D721Med (cell line): ENCODE measurements at regions not wholly inside any gene's neighbourhood (a gene's known extent, or its start where the extent isn't known, plus 50 kb on each side); places are given as distances from the start of the nearest gene placed in this dataset.

Experiments used
- DNase-seq: peaks from one replicate; pipeline ENCODE4 v3.0.0; 2011; ENCODE audit warnings: low spot score; ENCODE audit not compliant: insufficient read length
- FAIRE-seq: peaks from 2 replicates; lab custom pipeline; 2011; peaks lifted over from hg19 to GRCh38; lab: Jason Lieb, UNC
- TF ChIP-seq, protein P1 (sequence below): IDR thresholded peaks from 2 replicates; pipeline ENCODE4 v1.5.1; 2012; ENCODE audit warnings: mild to moderate bottlenecking, control low read depth; ENCODE audit not compliant: insufficient read depth; ENCODE audit errors: missing control alignments

DNA sequence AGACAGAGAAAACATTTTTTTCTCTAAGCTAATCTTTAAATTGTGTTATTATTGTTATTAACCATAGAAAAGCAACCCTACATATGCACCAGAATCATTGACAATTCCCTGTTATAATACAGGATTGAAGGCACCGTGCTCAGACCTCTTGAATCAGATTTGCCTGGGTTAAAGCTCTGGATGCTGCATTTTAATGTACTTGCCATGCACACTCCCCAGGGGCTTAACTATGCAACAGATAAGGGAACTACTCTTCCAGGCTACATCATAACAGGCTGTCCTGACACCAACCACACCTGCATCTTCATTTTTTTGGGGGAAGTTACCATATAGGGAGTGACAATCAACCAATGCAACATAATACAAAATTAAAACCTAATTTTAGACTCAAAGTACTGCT is 1187.6 kb upstream of the CDH8 start:
- TF ChIP-seq, protein P1, sequence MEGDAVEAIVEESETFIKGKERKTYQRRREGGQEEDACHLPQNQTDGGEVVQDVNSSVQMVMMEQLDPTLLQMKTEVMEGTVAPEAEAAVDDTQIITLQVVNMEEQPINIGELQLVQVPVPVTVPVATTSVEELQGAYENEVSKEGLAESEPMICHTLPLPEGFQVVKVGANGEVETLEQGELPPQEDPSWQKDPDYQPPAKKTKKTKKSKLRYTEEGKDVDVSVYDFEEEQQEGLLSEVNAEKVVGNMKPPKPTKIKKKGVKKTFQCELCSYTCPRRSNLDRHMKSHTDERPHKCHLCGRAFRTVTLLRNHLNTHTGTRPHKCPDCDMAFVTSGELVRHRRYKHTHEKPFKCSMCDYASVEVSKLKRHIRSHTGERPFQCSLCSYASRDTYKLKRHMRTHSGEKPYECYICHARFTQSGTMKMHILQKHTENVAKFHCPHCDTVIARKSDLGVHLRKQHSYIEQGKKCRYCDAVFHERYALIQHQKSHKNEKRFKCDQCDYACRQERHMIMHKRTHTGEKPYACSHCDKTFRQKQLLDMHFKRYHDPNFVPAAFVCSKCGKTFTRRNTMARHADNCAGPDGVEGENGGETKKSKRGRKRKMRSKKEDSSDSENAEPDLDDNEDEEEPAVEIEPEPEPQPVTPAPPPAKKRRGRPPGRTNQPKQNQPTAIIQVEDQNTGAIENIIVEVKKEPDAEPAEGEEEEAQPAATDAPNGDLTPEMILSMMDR = no peak
- no peak for FAIRE-seq

DNA sequence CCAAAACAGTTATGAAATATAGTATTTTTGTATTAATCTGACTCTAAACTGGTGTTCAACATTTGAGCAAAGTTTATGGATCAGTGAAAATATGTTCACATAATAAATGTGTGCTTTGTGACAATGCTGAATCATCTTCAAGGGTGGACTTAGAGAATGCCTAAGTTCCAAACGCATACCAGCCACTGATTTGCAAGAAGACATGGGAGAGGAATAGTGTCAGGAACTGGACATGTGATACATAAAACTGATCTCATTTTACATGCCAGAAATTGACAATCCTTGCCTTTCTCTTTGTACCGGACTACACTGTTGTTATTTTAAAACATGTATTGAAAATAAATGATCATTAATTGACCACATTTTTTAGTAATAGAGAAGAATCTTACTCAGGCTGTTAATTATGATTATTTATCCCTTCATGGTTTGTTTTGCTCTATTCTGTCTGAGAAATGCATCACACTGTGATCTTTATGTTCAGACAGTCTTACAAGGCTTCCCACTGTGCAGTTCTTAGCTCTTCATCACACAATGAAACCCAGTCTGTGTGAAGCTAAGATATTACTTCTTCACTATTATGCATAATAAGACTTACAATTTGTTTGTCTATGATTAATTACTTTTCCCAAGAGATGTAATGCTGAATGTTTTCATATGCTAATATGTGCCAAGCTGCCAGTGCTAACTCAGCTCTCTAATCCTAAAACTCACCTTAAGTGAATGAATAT is 1180.6 kb upstream of the CDH8 start:
- FAIRE-seq (no peak), DNase-seq (no peak)
- TF ChIP-seq, protein P1 = no peak

More for the DNA sequence above, 1187.6 kb upstream of the CDH8 start:
- DNase-seq = no peak

DNA sequence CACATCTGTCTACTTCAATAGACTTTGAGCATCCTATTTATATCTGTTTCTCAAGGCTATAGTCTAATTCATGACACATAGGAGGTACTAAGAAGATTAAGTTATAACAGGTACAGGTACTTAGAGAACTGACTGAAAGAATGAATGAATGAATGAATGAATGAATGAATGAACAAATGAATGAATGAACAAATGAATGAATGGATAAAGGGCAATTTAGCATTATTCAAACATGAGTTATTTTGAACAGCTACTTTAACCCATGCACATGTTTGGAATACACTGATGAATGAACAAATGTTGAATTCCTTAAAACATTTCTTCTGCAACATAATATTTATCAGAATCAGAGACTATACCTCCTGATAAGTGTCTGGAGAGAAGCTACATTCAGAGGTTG is 1165.6 kb upstream of the CDH8 start:
- DNase-seq (no peak), FAIRE-seq (no peak)
- TF ChIP-seq, protein P1 = no peak

DNA sequence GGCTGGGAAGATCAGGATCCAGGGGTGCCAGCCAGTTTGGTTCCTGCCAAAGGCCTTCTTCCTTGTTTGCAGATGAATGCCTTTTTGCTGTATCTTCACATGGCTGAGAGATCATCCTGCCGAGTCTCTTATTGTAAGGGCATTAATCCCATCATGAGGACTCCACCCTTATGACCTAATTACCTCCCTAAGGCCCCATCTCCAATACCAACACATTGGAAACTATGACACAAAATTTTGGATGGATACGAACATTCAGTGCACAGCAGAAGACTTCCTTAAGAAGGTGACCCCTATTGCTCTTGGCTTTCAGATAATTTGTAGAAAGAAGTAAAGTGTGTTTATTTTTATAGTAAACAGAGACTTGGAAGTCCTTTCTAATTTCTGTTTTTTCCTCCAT is 1164.7 kb upstream of the CDH8 start:
- no peak for FAIRE-seq
- DNase-seq = no peak
- TF ChIP-seq, protein P1 = no peak

DNA sequence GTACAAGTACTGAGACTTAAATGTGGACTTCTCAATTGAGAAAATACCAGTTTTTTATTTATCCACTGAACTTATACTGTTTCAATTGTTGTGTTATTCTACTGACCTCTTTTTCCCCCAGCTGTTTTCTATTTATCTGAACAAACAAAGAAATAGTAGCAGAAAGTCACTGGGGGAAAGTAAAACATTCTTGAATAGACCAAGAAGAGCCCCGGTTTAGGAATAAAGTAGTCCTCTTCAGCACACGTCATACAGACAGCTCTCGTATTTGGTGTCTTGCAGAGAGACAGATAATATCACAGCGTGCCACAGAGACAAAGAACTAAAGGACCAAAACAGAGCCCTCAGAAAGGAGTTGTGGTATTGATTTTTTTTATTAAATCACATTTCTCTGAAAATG is 1159.1 kb upstream of the CDH8 start:
- FAIRE-seq (no peak), DNase-seq (no peak)
- TF ChIP-seq, protein P1 = no peak

DNA sequence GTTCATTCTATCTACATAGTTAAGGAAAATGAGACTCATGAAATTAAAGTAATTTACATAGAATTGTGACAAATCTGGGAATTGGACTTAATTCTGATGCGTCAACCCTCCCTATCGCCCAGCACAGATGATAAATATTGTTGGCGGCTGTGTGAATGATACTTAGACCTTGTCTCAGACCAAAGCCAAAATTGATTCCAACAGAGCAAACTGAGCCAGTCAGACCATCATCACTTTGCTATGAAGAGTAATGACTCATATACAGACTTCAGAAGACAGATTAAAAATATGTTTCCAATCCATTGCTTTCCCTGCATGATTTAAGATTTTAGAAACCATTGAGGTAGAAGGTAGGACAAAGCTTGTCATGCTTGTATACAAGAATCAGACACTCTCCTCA is 1156.7 kb upstream of the CDH8 start:
- no peak for DNase-seq
- no peak for FAIRE-seq
- TF ChIP-seq, protein P1 = no peak

DNA sequence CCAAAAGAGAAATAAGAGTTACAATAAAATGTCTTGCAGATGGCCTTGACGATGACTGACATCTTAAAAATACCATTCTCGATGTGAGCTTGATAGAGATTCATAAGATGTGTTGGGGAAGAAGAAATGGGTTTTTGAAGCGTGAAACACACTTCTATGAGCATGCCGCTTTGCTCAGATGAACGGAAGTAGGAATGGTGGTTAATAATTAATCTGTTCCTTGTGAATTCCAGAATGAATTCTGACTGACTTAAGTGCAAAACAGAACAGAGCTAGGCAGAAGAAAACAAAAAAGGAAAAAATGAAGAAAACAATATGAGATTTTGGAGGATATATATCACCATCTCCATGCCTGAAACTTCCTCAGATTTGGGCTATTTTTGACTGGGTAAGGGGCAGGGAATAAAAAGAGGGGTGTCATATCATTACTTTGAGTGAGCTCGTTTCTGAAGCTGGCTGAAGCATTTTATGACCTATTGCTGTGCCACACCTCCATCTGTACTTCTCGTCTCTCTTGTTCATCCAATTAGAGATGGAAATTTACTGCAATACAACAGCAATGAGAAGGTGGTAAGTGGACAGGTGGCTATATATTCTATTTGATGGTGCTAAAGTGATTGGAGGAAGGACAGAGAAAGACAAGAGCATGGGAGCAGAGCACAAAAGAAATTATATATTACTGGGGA is 1152.0 kb upstream of the CDH8 start:
- FAIRE-seq = no peak
- DNase-seq = no peak

More for the DNA sequence above, 1152.0 kb upstream of the CDH8 start:
- TF ChIP-seq, protein P1 = no peak
